ENCODE measurements at regions not wholly inside any gene's neighbourhood (a gene's known extent, or its start where the extent isn't known, plus 50 kb on each side); places are given as distances from the start of the nearest gene placed in this dataset.

GRCh38 chr5:4953576-4953975 is 186.6 kb upstream of the ADAMTS16 start:
- no peak for TF ChIP-seq GATA2 (IDR thresholded peaks at IDR 0.05; ENCODE audit: low read depth, low read length)
- no peak for TF ChIP-seq GATA3 (IDR thresholded peaks at IDR 0.05; ENCODE audit: low read depth, low read length)
